GM12865 (cell line): ENCODE measurements at regions not wholly inside any gene's neighbourhood (a gene's known extent, or its start where the extent isn't known, plus 50 kb on each side); places are given as distances from the start of the nearest gene placed in this dataset.

Experiments
- DNase-seq: peaks from one replicate; pipeline ENCODE4 v3.0.0; 2010; ENCODE audit warnings: low read depth
- H3K4me3 ChIP-seq: 2 replicates; pipeline ENCODE4 v1.5.1; 2011; ENCODE audit warnings: mild to moderate bottlenecking, low read depth, low read length, control low read depth
- TF ChIP-seq, protein P1 (sequence below): IDR thresholded peaks from 2 replicates; pipeline ENCODE4 v1.5.1; 2011; ENCODE audit warnings: low read length, control low read depth, low read depth, inconsistent platforms; ENCODE audit not compliant: insufficient read depth; ENCODE audit errors: missing control alignments

DNA sequence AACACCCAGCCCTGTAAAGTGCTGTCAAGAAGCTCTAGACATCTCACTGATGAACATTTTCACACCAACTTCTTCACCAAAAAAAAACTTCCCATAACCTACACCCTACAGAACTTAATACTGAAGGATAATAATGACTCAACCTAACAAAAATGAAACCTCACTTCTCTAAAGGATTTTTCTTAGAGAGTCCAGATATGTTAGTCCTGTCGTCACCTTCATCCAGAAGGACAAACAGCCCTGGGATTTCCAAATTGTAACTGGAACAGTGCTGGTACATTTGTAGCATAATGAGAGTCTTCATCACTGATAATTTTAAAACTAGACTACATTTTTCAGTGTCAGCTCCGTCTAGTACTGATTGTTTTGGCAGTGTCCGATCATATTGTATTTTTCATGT is 528.6 kb upstream of the CELF2 start:
- H3K4me3 ChIP-seq, result no peak overlapping the region
- no peak for DNase-seq
- TF ChIP-seq, protein P1, sequence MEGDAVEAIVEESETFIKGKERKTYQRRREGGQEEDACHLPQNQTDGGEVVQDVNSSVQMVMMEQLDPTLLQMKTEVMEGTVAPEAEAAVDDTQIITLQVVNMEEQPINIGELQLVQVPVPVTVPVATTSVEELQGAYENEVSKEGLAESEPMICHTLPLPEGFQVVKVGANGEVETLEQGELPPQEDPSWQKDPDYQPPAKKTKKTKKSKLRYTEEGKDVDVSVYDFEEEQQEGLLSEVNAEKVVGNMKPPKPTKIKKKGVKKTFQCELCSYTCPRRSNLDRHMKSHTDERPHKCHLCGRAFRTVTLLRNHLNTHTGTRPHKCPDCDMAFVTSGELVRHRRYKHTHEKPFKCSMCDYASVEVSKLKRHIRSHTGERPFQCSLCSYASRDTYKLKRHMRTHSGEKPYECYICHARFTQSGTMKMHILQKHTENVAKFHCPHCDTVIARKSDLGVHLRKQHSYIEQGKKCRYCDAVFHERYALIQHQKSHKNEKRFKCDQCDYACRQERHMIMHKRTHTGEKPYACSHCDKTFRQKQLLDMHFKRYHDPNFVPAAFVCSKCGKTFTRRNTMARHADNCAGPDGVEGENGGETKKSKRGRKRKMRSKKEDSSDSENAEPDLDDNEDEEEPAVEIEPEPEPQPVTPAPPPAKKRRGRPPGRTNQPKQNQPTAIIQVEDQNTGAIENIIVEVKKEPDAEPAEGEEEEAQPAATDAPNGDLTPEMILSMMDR, result no peak

DNA sequence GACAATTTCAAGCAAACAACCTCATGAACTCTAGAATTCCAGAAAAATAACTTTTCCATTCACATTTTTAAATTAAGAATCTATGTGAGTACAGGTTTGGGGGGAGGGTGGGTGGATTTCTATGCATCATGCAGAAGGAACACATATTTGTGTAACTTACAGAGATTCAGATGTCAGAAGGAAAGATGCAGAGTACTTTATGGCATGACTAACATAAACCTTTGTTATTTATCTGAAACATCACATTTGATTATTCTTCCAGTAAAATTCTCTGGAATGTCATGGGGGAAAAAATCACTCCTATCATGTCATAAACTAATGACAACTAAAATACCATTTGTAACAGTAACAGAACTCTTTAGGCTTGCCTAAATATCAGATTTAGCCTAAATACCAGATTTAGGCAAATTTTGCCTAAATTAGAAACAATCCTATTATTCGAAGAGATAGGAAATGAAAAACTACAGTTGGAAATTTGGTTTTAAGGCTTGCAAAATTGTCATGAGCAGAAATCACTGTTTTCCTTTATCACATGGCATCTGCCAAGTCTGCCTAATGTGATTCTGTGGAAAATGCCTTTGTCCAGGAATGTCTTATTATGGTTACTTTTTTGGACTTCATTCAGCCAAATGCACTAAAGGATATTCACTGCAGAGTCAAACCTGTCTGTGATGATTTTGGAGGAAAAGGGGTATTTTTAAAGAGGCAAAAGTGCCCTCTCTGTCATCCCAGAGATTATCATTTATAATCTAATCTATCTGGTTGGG is 527.7 kb upstream of the CELF2 start:
- H3K4me3 ChIP-seq, result no peak overlapping the region
- TF ChIP-seq, protein P1, result no peak
- no peak for DNase-seq

DNA sequence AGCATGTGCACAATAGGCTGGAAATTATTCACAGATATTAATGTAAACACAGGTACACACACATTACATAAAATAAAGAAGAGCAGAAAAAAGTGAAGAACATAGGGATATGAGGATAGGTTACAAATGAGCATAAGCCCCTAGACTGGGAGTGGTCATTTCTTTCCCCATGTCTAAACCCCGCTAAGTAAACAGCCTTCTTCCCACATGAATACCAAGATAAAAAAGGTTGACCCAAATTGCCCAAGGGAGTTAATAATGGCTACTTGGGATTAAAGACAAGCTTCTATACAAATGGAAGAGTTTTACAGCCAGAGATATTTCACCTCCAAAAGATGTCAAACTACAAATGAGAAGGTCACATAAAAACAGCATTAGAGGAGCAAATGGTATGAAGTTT is 527.1 kb upstream of the CELF2 start:
- DNase-seq, result no peak
- TF ChIP-seq, protein P1, result no peak
- H3K4me3 ChIP-seq, result no peak overlapping the region

DNA sequence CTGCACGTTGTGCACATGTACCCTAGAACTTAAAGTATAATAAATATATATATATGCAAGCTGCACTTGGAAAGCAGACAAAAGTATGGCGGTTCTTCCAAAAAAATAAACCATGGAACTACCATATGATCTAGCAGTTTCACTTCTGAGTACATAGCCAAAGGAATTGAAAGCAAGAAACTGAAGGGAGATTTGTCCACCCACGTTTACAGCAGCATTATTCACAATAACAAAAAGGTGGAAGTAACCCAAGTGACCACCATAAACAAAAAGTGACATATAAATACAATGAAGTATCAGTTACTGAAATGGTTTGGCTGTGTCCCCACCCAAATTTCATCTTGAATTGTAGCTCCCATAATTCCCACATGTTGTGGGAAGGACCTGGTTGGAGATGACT is 525.3 kb upstream of the CELF2 start:
- TF ChIP-seq, protein P1, result no peak
- H3K4me3 ChIP-seq, result no peak overlapping the region
- no peak for DNase-seq

DNA sequence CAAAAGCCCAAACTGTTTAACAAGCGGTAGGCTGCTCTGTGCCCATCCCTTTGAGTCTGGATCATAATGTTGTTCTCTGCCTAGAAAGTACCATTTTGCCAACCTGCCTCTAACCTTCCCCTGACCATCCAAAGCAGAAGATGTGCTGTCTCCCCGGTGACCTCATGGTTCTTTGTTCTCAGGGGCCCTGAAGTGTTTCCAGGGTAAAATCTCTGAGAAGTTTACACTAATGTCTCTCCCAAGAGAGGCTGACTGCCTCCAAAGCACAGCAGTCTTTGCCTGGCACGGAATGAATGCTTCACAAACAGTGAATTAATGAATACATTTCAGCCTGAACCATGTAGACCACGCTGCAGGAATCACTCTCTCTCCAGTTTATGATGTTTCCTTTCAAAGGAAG is 523.8 kb upstream of the CELF2 start:
- DNase-seq, result no peak
- TF ChIP-seq, protein P1, result no peak
- H3K4me3 ChIP-seq, result no peak overlapping the region

DNA sequence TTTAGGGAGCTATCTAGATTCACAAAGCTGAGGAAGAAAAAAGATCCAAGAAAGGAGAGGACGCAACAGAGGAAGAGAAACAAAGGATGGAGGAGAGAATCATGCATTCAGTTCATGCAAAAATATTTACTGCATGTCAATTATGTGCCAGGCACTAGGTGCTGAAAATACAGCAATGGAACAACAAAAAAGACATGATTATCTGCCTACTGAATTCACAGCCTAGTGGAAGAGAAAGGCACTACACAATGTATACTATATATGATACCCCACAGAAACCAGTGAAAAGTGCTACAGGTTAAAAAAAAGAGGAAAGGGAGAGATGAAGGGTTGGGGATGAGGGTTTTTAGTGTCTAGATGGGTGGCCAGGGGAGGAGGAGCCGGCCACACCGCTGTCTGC is 520.4 kb upstream of the CELF2 start:
- TF ChIP-seq, protein P1, result no peak
- no peak for DNase-seq

DNA sequence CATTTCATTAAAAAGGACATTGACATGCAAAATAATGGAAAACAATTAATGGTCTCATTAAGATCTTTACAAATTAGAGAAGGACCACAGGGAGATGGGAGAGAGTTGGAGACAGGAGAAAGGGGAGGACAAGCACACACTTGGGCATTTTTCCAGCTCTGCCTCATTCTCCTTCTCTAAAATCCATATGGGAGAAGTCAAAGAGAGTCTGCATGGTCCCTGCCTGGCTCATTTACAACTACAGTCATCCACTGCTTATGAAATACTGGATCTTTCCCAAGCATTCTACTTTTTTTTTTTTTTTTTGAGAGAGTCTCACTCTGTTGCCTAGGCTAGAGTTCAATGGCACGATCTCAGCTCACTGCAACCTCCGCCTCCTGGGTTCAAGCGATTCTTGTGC is 518.9 kb upstream of the CELF2 start:
- H3K4me3 ChIP-seq, result no peak overlapping the region
- no peak for DNase-seq
- TF ChIP-seq, protein P1, result no peak

More for the DNA sequence above, 520.4 kb upstream of the CELF2 start:
- no peak overlapping the region for H3K4me3 ChIP-seq
